Astrocyte (in vitro differentiated cells and primary cell): ENCODE measurements at regions not wholly inside any gene's neighbourhood (a gene's known extent, or its start where the extent isn't known, plus 50 kb on each side); places are given as distances from the start of the nearest gene placed in this dataset.

ENCODE experiments used
- CTCF ChIP-seq: IDR thresholded peaks from 2 replicates; pipeline ENCODE4 v1.5.1; 2011; ENCODE audit warnings: low read depth, mild to moderate bottlenecking, inconsistent platforms, low read length, moderate library complexity; ENCODE audit not compliant: insufficient read depth
- EZH2 ChIP-seq: IDR thresholded peaks from 2 replicates; pipeline ENCODE4 v1.6.1; 2012; ENCODE audit warnings: mild to moderate bottlenecking, low read length, inconsistent platforms; ENCODE audit not compliant: insufficient read depth

- TF ChIP-seq CTCF (no peak), EZH2 (no peak)
These were observed 265.5 kb downstream of the ATP23 start for GRCh38 chr12:58206876-58207275.
